ENCODE measurements at regions not wholly inside any gene's neighbourhood (a gene's known extent, or its start where the extent isn't known, plus 50 kb on each side); places are given as distances from the start of the nearest gene placed in this dataset.

DNA sequence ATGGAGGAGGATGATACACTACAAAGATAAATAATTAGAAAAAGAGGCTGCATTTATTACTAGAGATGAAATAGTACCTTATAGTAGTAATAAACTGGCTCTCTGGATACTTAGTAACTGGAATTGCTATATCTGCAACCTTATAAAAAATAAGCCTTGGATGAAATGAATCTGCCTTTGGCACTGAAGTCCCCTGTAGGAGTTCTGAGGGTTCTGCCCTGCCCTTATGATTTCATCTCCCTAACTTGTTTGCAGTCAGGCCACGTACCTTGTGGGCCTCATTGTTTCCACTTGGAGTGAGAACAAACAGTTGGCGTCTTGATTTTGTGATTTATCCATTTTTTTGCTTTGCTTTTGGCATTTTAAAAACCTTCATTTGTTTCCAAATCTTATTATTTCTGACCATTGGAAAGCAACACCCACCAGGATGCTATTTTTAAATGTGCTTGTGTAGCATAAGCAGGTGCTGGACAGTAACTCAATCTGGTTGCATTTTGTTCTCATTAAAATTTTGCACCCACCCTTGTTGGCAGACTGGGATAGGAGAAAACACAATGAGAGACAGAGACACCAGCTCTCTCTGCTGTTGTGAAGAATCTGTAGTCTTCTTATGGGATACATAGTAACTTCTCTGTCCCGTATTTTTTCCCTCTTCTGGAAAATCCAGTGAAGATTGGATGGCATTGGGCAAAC lies 518.9 kb upstream of the SGCD start (continued):
- TF ChIP-seq RAD21 (IDR thresholded peaks at IDR 0.05 in 1 of 2, conservative IDR thresholded peaks at IDR 0.05 in 1 of 2; ENCODE audit: low read depth in 2 of 2, low read length in 2 of 2) (no peak), KDM1A (IDR thresholded peaks at IDR 0.05; ENCODE audit: borderline replicate concordance, low read length) (no peak), SP1 (IDR thresholded peaks at IDR 0.05; ENCODE audit: low read depth, low read length) (no peak), SIRT6 (IDR thresholded peaks at IDR 0.05; ENCODE audit: low read length) (no peak), POU5F1 (IDR thresholded peaks at IDR 0.05; ENCODE audit: low read depth, low read length) (no peak)
- TF ChIP-seq, protein P1, sequence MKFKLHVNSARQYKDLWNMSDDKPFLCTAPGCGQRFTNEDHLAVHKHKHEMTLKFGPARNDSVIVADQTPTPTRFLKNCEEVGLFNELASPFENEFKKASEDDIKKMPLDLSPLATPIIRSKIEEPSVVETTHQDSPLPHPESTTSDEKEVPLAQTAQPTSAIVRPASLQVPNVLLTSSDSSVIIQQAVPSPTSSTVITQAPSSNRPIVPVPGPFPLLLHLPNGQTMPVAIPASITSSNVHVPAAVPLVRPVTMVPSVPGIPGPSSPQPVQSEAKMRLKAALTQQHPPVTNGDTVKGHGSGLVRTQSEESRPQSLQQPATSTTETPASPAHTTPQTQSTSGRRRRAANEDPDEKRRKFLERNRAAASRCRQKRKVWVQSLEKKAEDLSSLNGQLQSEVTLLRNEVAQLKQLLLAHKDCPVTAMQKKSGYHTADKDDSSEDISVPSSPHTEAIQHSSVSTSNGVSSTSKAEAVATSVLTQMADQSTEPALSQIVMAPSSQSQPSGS (IDR thresholded peaks at IDR 0.05; ENCODE audit: low read length), result no peak
- TF ChIP-seq, protein P2, sequence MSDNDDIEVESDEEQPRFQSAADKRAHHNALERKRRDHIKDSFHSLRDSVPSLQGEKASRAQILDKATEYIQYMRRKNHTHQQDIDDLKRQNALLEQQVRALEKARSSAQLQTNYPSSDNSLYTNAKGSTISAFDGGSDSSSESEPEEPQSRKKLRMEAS (IDR thresholded peaks at IDR 0.05), result no peak

All from H1 (cell line).